ENCODE measurements at regions not wholly inside any gene's neighbourhood (a gene's known extent, or its start where the extent isn't known, plus 50 kb on each side); places are given as distances from the start of the nearest gene placed in this dataset.
A peak's percentile ranks its signal among the peaks of the same experiment; 100 is the strongest.

DNA sequence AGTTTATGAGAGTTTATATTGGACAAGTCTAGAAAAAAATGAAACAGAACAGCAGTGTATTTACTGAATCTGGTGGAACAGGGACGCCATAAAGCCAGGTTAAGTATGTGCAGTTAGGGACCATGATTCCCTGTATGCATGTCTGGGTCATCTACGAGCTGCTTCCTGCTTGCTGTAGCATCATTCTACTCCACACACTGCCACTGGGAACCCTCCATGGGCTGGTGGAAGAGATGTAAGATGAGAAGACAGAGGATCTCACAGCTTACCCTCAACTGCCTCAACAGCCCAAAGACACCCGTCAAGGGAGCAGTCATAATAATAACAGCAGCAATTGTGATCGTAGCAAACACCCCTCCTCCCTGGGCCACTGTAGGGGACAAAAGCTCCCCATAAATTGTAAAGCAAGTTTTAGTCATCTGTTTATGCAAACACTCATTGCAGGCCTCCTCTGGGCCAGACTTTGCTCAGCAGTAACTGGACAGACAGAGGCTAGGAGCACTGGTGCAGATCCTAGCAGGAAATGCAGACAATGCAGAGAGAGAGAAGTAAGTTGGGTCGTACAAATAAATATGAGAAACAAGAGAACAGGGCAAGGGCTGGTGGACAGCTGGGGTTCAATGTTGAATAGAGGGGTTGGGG is 188.0 kb downstream of the SOX9 start:
- no peaks in the 10 kb centered on the region for H3K9me3 Mint-ChIP-seq
- H3K27me3 Mint-ChIP-seq = peaks cover 17% of the 10 kb centered on the region

DNA sequence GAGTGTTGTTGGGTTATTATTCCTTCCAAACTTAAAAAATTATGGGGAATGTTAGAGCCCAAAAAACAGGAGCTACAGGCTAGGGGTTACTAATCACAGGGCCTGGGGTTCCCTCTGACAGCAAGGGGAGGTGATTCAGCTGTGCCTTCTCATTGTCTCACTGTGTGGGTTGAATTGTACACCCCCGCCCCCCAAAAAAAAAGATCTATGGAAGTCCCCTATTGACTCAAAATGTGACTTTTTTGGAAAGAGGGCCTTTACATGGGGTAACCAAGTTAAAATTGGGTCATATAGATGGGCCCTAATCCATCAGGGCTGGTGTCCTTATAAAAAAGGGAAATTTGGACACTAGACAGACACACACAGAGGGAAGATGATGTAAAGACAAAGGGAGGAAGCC is 190.2 kb downstream of the SOX9 start:
- no peaks in the 10 kb centered on the region for H3K4me1 Mint-ChIP-seq
- no peak overlapping the region for H3K27ac Mint-ChIP-seq
- H3K9me3 Mint-ChIP-seq = no peaks in the 10 kb centered on the region
- H3K36me3 Mint-ChIP-seq (ENCODE audit: low read depth) = no peaks in the 10 kb centered on the region
- ATAC-seq (replicated peaks) = peak; percentile 56
- H3K4me3 Mint-ChIP-seq = no peak overlapping the region
- H3K27me3 Mint-ChIP-seq = peaks cover 17% of the 10 kb centered on the region

More for the DNA sequence above, 188.0 kb downstream of the SOX9 start:
- Mint-ChIP-seq H3K4me1 (no peaks in the 10 kb centered on the region), H3K36me3 (ENCODE audit: low read depth) (no peaks in the 10 kb centered on the region), H3K4me3 (no peak overlapping the region), H3K27ac (no peak overlapping the region)
- ATAC-seq (replicated peaks) = no peak

DNA sequence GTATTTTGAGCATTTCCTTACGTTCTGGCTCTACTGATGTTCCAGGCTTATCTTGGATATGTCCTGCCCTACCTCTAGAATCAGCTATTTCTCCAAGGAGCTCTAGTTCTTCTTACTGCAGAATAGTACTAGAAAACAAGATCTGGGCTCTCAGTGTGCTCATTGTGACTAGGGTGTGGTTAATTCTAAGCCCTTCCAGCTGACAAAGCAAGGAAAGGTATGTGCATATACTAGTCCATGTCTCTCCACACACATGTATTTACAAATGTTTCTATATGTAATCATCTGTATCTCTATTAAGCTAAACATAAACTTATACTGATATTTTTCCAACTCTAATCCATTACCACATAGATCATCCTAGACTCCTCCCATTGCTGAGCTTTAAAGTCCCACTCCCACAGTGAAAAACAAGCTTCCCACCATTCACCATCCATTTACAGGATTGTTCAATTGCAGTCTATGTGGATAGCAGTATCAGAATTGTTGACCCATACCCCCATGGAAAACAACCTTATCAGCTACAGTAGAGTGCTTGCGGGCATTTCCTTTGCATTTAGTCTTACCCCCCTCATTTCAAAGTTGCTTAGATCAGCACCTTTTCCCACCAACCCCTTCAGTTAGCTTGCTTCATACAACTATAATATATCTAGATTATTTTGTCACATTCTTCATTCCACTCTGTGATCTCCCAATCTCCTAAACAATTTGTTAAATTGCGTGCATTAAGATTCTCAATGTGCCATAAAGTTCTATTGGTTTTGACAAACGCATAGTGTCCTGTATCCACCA is 194.5 kb downstream of the SOX9 start:
- H3K36me3 Mint-ChIP-seq (ENCODE audit: low read depth) = no peaks in the 10 kb centered on the region
- no peak for ATAC-seq (replicated peaks)
- H3K4me3 Mint-ChIP-seq = no peak overlapping the region
- no peaks in the 10 kb centered on the region for H3K4me1 Mint-ChIP-seq
- no peak overlapping the region for H3K27ac Mint-ChIP-seq
- H3K9me3 Mint-ChIP-seq = peaks cover 3% of the 10 kb centered on the region
- H3K27me3 Mint-ChIP-seq = peaks cover 3% of the 10 kb centered on the region

DNA sequence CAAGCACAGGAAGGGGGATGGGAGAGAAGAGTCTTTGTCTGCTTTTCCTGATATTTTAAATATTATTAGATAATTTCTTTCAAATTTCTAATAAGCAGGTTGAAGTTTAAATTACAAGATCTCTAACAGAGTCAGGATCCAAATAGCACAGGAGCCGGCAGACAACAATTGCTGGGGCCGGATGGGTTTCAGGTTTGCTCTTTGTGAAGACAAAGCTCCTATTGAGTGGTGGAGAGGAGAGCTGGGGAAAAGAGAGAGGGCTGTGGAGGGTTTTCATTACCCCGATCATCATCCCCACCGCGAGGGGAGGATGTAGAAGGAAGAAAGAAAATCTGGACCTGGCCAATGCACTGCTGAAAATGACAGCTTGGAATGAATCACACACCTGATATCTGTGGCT is 197.3 kb downstream of the SOX9 start:
- ATAC-seq (replicated peaks) = no peak
- no peak overlapping the region for H3K4me3 Mint-ChIP-seq
- H3K9me3 Mint-ChIP-seq = peaks cover 4% of the 10 kb centered on the region
- H3K27me3 Mint-ChIP-seq = peaks cover 8% of the 10 kb centered on the region
- no peaks in the 10 kb centered on the region for H3K36me3 Mint-ChIP-seq (ENCODE audit: low read depth)
- H3K27ac Mint-ChIP-seq = no peak overlapping the region
- no peaks in the 10 kb centered on the region for H3K4me1 Mint-ChIP-seq

DNA sequence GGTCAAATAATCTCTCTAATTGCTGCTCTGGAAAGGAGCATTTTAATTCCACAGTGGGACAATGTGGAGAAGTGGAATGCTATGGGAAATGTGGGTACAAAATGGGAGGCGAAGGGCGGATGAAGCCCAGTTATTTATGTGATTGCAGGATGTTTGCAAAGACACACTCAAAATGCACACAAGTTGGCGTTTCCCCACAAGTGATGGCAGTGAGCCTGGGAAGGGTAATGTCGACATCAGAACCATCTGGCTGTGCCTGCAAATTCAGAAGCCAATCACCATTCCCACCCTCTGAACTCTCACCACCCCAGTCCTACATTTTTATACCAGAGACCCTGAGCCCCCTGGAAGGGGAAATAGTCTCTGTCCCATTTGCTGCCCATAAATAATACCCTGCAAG is 201.1 kb downstream of the SOX9 start:
- H3K27me3 Mint-ChIP-seq = peaks cover 7% of the 10 kb centered on the region
- peaks cover 9% of the 10 kb centered on the region for H3K9me3 Mint-ChIP-seq
- H3K27ac Mint-ChIP-seq = no peak overlapping the region
- no peak overlapping the region for H3K4me3 Mint-ChIP-seq
- no peaks in the 10 kb centered on the region for H3K4me1 Mint-ChIP-seq
- no peak for ATAC-seq (replicated peaks)
- no peaks in the 10 kb centered on the region for H3K36me3 Mint-ChIP-seq (ENCODE audit: low read depth)

DNA sequence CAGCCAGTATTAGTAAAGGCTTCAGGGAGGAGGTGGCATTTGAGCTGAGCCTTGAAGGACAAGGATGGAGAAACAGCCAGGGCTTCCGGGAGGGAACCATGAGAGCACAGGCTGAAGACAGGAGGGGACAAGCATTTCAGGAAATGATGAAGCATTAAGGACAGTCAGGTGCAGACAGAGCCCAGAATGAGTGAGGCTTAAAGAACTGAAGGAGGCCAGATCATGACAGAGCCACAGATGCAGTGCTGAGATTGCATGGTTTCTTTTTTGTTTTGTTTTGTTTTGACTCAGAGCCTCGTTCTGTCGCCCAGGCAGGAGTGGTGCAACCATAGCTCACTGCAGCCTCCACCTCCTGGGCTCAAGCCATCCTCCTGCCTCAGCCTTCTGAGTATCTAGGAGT is 211.5 kb downstream of the SOX9 start:
- H3K36me3 Mint-ChIP-seq (ENCODE audit: low read depth) = no peaks in the 10 kb centered on the region
- no peak overlapping the region for H3K4me3 Mint-ChIP-seq
- peaks cover 16% of the 10 kb centered on the region for H3K27me3 Mint-ChIP-seq
- no peaks in the 10 kb centered on the region for H3K4me1 Mint-ChIP-seq
- H3K27ac Mint-ChIP-seq = no peak overlapping the region
- H3K9me3 Mint-ChIP-seq = no peaks in the 10 kb centered on the region
- peak; percentile 46 for ATAC-seq (replicated peaks)

DNA sequence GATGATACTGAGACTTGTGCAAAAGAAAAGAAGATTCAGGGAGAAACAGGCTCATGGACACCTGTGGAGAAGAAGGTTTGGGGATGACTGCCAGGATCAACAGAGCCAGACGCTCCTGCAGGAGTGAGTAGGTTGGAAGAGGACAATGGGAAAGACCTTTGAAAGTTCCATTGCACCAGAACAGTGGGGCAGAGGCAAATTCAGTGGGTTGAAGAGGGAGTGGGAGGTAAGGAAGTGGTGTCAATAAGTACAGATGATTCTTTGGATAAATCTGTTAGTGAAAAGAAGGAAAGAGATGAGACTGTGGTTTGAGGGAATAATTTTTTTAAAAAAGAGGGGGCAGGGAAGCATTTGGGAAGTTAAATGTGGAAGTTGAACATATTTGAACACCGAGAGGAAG is 212.8 kb downstream of the SOX9 start:
- H3K4me1 Mint-ChIP-seq = no peaks in the 10 kb centered on the region
- no peaks in the 10 kb centered on the region for H3K36me3 Mint-ChIP-seq (ENCODE audit: low read depth)
- no peak overlapping the region for H3K27ac Mint-ChIP-seq
- H3K4me3 Mint-ChIP-seq = no peak overlapping the region
- H3K27me3 Mint-ChIP-seq = peaks cover 22% of the 10 kb centered on the region
- no peaks in the 10 kb centered on the region for H3K9me3 Mint-ChIP-seq
- ATAC-seq (replicated peaks) = no peak

DNA sequence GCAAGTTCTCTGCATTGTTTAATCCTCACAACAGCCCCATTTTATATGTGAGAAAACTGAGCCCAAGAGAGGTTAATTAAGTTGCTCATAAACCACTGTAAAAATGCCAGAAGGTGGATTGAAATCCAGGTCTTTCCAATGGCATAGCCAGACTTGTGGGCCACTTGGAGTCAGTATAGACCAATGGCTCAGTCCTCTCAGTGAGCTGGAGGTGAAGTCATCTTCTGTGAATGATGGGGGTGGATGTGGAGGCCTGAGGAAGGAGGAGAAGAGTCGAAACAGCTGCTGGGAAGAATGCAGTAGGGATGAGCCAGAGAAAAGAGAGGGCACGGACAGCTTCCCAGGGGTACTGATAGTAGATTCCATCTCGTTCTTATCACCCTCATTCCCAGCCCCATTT is 213.4 kb downstream of the SOX9 start:
- no peaks in the 10 kb centered on the region for H3K9me3 Mint-ChIP-seq
- no peak for ATAC-seq (replicated peaks)
- no peak overlapping the region for H3K4me3 Mint-ChIP-seq
- H3K36me3 Mint-ChIP-seq (ENCODE audit: low read depth) = no peaks in the 10 kb centered on the region
- peaks cover 26% of the 10 kb centered on the region for H3K27me3 Mint-ChIP-seq
- H3K27ac Mint-ChIP-seq = no peak overlapping the region
- no peaks in the 10 kb centered on the region for H3K4me1 Mint-ChIP-seq

DNA sequence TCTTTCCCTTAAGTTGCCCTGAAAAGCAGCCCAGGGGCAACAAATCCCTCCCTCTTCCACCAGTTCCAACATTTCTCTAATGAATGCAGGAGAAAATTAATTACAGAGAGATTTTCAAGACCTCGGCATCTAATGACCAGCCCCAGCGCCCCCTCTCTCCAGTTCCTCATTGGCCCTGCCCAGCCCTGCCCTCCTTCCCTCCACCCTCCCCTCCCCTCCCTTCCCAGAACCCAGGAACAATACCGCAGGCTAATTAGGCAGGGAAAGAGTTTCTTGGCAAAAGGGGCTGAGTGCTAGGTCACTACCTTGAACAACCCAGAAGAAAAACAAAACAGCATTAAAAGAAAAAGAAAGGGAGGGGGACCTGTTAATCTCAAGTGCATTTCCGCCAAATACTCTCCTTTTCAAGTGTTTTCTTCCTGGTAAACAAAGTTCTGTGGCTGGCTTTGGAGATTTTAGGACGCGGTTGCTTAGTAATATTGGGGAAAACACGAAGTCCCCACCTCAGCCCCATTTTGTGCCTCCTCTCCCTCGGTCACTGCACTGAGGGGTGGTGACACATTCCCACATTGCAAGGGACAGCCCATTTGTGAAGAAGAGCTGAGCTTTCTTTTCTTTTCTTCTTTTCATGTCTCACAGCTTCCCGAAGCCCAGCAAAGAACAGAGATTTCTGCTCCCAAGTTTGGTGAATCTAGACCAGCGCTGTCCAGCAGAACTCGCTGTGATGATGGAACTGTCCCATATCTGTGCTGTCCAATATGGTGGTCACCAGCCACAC is 215.4 kb downstream of the SOX9 start:
- H3K4me1 Mint-ChIP-seq = no peaks in the 10 kb centered on the region
- H3K9me3 Mint-ChIP-seq = no peaks in the 10 kb centered on the region
- no peaks in the 10 kb centered on the region for H3K36me3 Mint-ChIP-seq (ENCODE audit: low read depth)
- H3K27ac Mint-ChIP-seq = no peak overlapping the region
- H3K4me3 Mint-ChIP-seq = no peak overlapping the region
- no peak for ATAC-seq (replicated peaks)
- H3K27me3 Mint-ChIP-seq = peaks cover 26% of the 10 kb centered on the region

DNA sequence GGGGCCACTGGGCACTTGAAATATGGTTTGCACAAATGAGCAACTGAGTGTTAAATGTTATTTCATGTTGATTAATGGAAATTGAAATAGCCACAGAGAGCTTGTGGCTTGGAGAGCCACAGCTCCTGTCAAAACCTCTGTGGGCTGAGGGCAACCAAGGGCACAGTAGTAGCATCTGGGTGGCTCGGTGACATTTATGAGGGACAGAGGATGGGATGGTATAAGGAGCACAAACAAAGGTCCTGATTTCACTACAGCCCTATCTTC is 215.9 kb downstream of the SOX9 start:
- no peak overlapping the region for H3K27ac Mint-ChIP-seq
- no peaks in the 10 kb centered on the region for H3K36me3 Mint-ChIP-seq (ENCODE audit: low read depth)
- H3K27me3 Mint-ChIP-seq = peaks cover 29% of the 10 kb centered on the region
- H3K4me3 Mint-ChIP-seq = no peak overlapping the region
- H3K4me1 Mint-ChIP-seq = no peaks in the 10 kb centered on the region
- H3K9me3 Mint-ChIP-seq = no peaks in the 10 kb centered on the region
- ATAC-seq (replicated peaks) = no peak

DNA sequence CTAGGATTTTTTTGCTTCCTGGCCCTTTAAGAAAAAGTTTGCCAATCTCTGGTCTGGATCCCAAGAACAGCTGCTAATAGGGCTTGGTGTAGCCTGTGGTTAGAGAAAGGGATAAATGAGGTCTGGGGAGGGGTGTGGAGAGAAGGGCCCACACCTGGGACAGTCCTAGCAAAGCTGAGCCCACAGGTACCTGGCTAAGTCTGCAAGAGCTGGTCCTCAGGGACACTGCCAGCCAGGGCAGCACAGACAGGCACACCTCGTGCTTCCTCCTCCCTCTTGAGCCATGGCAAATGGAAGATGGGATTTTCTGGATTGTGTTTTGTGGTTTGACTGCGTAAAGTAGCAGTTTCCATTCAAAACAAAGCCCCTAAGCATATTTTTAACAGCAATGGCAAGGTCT is 217.5 kb downstream of the SOX9 start:
- ATAC-seq (replicated peaks) = no peak
- no peaks in the 10 kb centered on the region for H3K36me3 Mint-ChIP-seq (ENCODE audit: low read depth)
- H3K27me3 Mint-ChIP-seq = peaks cover 30% of the 10 kb centered on the region
- no peak overlapping the region for H3K27ac Mint-ChIP-seq
- no peaks in the 10 kb centered on the region for H3K9me3 Mint-ChIP-seq
- H3K4me1 Mint-ChIP-seq = no peaks in the 10 kb centered on the region
- no peak overlapping the region for H3K4me3 Mint-ChIP-seq

DNA sequence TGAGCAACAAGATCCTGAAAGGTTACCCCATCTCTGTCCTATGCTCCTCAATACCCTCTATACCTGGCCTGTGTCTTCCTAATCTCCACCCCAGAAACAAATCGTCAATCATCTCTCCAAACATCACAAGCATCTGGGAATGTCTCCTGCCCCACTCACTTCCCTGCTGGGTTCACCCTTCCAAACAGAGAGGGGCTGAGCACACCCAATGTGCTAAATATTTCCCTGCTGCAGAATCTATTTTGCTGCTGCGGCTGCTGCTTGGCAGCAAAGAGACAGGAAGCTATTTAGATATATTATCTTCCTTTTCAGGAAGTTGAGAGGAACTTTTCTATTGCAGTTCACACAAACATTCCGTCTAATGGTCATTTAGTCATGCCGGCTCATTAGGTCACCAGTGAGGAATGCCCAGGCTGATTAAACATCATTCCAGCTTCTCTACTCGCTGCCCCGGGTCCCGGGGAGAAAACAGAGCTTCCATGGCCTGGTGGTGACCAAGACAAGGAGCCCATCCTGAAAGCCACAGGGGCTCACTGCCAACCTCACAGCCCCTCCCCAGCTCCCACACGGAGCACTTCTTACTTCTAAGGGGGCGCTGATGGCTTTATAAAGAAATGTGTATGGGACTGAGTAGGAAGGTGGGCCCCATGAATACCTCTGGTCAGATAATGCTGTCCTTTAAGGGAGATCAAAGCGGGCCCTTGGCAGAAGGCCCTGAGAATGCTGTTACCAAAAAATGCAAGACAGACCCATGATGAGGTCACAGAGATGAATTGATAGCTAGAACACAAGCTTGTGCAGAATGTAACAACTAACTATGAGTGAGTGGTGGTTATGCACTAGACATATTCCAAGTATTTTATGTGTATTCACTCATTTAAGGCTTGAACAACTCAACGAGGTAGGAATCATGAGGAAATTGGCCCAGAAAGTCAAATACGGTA is 218.3 kb downstream of the SOX9 start:
- no peak overlapping the region for H3K27ac Mint-ChIP-seq
- peaks cover 25% of the 10 kb centered on the region for H3K27me3 Mint-ChIP-seq
- H3K36me3 Mint-ChIP-seq (ENCODE audit: low read depth) = no peaks in the 10 kb centered on the region
- no peaks in the 10 kb centered on the region for H3K4me1 Mint-ChIP-seq
- H3K9me3 Mint-ChIP-seq = no peaks in the 10 kb centered on the region
- ATAC-seq (replicated peaks) = no peak
- no peak overlapping the region for H3K4me3 Mint-ChIP-seq

DNA sequence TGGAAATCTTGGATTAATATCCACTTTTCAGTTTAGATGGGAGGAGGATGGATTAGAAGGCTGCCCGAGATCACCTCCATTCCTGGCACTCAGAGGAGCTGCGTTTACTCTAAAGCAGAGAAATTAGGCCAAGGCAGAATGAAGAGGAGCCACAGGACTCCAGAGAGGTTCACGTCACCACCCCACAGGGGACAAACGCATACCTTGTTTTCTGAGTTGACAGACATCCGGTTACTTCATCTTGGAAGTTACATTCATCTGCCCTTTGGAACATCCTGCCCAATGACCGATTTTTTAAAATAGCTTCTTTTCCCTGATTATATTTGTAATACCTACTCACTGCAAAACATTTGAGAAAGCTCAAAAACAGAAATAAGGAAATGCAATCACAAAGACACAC is 220.0 kb downstream of the SOX9 start:
- Mint-ChIP-seq H3K27me3 (peaks cover 21% of the 10 kb centered on the region), H3K36me3 (ENCODE audit: low read depth) (no peaks in the 10 kb centered on the region), H3K9me3 (peaks cover 5% of the 10 kb centered on the region), H3K4me3 (no peak overlapping the region), H3K27ac (no peak overlapping the region), H3K4me1 (no peaks in the 10 kb centered on the region)
- ATAC-seq (replicated peaks) = no peak

DNA sequence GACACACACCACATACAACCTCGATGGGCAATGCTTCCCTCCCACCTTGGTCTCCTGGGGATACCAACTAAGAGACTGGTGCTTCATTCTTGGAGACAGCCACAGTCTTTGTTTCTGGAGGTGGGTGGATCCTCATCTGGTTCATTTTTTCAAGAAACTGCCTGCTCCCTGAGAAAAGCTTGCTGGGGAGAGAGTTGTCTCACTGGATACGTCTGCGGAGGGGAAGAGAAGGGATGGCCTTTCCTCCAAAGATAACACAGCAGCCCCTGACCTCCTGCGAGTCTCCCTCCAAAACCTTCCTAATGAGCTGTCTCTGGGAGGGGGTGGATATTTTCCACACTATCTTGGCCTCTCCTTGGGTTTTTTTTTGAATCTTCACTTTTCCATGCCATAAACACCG is 221.2 kb downstream of the SOX9 start:
- no peak overlapping the region for H3K4me3 Mint-ChIP-seq
- no peak overlapping the region for H3K27ac Mint-ChIP-seq
- peaks cover 21% of the 10 kb centered on the region for H3K27me3 Mint-ChIP-seq
- no peaks in the 10 kb centered on the region for H3K36me3 Mint-ChIP-seq (ENCODE audit: low read depth)
- no peak for ATAC-seq (replicated peaks)
- no peaks in the 10 kb centered on the region for H3K4me1 Mint-ChIP-seq
- peaks cover 5% of the 10 kb centered on the region for H3K9me3 Mint-ChIP-seq

All from activated T-helper 17 cell treated with anti-CD3 and anti-CD28 coated beads, Interleukin-2, amount 50 U/mL, for 72 hours (primary cell).